GM12878 (cell line): ENCODE measurements at regions not wholly inside any gene's neighbourhood (a gene's known extent, or its start where the extent isn't known, plus 50 kb on each side); places are given as distances from the start of the nearest gene placed in this dataset.

ENCODE experiments used
- ATAC-seq: fragments of 200-7000 bp; cut with Tn5 transposase; 3 replicates; pipeline ENCODE4 v1.9.1; 2020; ENCODE audit warnings: mild to moderate bottlenecking, moderate library complexity
- BruUV-seq: library from RNA; stranded (reverse); fragments of 400-500 nt; replicated peaks from 2 replicates; lab custom pipeline; 2021; lab: Mats Ljungman, UMichigan
- CTCF ChIA-PET: fragments of 300-600 bp; sonication (Branson Sonifier 250); formaldehyde crosslinking; extraction: SDS; loops from one replicate; lab custom pipeline; 2021; ENCODE audit warnings: inconsistent platforms; lab: Yijun Ruan, JAX
- POLR2A ChIA-PET: fragments of 350-600 bp; formaldehyde crosslinking; extraction: SDS; loops from one replicate; lab custom pipeline; 2021; ENCODE audit warnings: inconsistent platforms; lab: Charles Lee
- RAD21 ChIA-PET: fragments of 300-600 bp; sonication (Branson Sonifier 250); formaldehyde crosslinking; loops from one replicate; lab custom pipeline; 2023; ENCODE audit warnings: antibody characterized with exemption; ENCODE audit not compliant: unreplicated experiment; lab: Charles Lee
- SMC1A ChIA-PET: fragments of 300-600 bp; sonication (Branson Sonifier 250); formaldehyde crosslinking; loops from one replicate; lab custom pipeline; 2023; ENCODE audit not compliant: unreplicated experiment, uncharacterized antibody; lab: Charles Lee
- DNase-seq: peaks from one replicate; pipeline ENCODE4 v3.0.0-alpha.2; 2011; ENCODE audit warnings: low read depth, low spot score
- FAIRE-seq: peaks from 3 replicates; lab custom pipeline; 2011; peaks lifted over from hg19 to GRCh38; lab: Jason Lieb, UNC
- H2AFZ ChIP-seq: 2 replicates; pipeline ENCODE4 v1.6.0; 2011; ENCODE audit warnings: low read depth, low read length, control low read depth; ENCODE audit not compliant: control insufficient read depth
- H3K27ac ChIP-seq: 2 replicates; pipeline ENCODE4 v1.5.1; 2011; ENCODE audit warnings: control low read depth; ENCODE audit not compliant: control insufficient read depth, insufficient read depth
- H3K27me3 ChIP-seq, 2 experiments: replicated peaks in 1 of 2; 2 replicates each; pipeline versions ENCODE4 v1.6.0 to v1.6.1; 2011; ENCODE audit warnings: low read length in 1 of 2; ENCODE audit not compliant: control insufficient read depth in 2 of 2, insufficient read depth in 2 of 2
- H3K36me3 ChIP-seq, 2 experiments: 2 replicates each; pipeline ENCODE4 v1.5.1; 2011; ENCODE audit warnings: low read length in 1 of 2; ENCODE audit not compliant: control insufficient read depth in 2 of 2, insufficient read depth in 2 of 2
- H3K4me1 ChIP-seq: 2 replicates; pipeline ENCODE4 v1.6.1; 2011; ENCODE audit warnings: mild to moderate bottlenecking, low read length, moderate library complexity, mixed read lengths; ENCODE audit not compliant: control insufficient read depth, insufficient read depth
- H3K4me2 ChIP-seq: 2 replicates; pipeline ENCODE4 v1.6.0; 2011; ENCODE audit warnings: control low read depth; ENCODE audit not compliant: control insufficient read depth, insufficient read depth
- H3K4me3 ChIP-seq: fragments of 200-600 bp; sonication (generic); 2 replicates; pipeline ENCODE4 v1.5.1; 2016
- H3K79me2 ChIP-seq: 2 replicates; pipeline ENCODE4 v1.6.0; 2011; ENCODE audit warnings: low read length; ENCODE audit not compliant: control insufficient read depth, insufficient read depth
- H3K9ac ChIP-seq: 2 replicates; pipeline ENCODE4 v1.8.0; 2011; ENCODE audit warnings: low read length, control low read depth, mixed read lengths; ENCODE audit not compliant: control insufficient read depth, insufficient read depth
- H3K9me3 ChIP-seq: replicated peaks from 3 replicates; pipeline ENCODE4 v1.5.1; 2011; ENCODE audit warnings: mild to moderate bottlenecking, low read length; ENCODE audit not compliant: control insufficient read depth, insufficient read depth
- H4K20me1 ChIP-seq: 2 replicates; pipeline ENCODE4 v1.6.0; 2011; ENCODE audit not compliant: control insufficient read depth, insufficient read depth
- CEBPB ChIP-seq, 2 experiments: fragments of 150-350 bp in 1 of 2; IDR thresholded peaks; 2 replicates each; pipeline ENCODE4 v1.6.1; 2012 to 2014; ENCODE audit warnings: low read depth in 2 of 2, low read length in 2 of 2, borderline replicate concordance in 1 of 2, inconsistent platforms in 1 of 2
- CHD4 ChIP-seq: fragments of 200-600 bp; sonication (generic); IDR thresholded peaks from 2 replicates; pipeline ENCODE4 v1.6.1; 2016; ENCODE audit warnings: mild to moderate bottlenecking
- MLLT1 ChIP-seq: fragments of 450-650 bp; IDR thresholded peaks from 2 replicates; pipeline ENCODE4 v1.6.1; 2016; ENCODE audit warnings: mild to moderate bottlenecking
- NFYA ChIP-seq: IDR thresholded peaks from 2 replicates; pipeline ENCODE4 v1.6.1; 2011; ENCODE audit warnings: low read depth, mild to moderate bottlenecking, low read length, improper control_type of control experiment, borderline replicate concordance
- RAD21 ChIP-seq: IDR thresholded peaks from 2 replicates; pipeline ENCODE4 v1.6.1; 2011; ENCODE audit warnings: mild to moderate bottlenecking, low read depth, low read length, moderate library complexity; ENCODE audit not compliant: insufficient read depth
- RUNX3 ChIP-seq: IDR thresholded peaks from 2 replicates; pipeline ENCODE4 v1.6.1; 2012; ENCODE audit warnings: low read length, inconsistent platforms
- USF2 ChIP-seq: IDR thresholded peaks from 2 replicates; pipeline ENCODE4 v1.6.1; 2011; ENCODE audit warnings: low read depth, low read length, improper control_type of control experiment, borderline replicate concordance
- ZNF207 ChIP-seq: fragments of 450-650 bp; IDR thresholded peaks from 2 replicates; pipeline ENCODE4 v1.6.1; 2014; ENCODE audit warnings: antibody characterized with exemption, mild to moderate bottlenecking, borderline replicate concordance
- WGBS: methylation state at CpG from one replicate; pipeline ENCODE4 v1.1.6; 2016; ENCODE audit warnings: low lambda C conversion rate; ENCODE audit not compliant: insufficient replicate concordance, insufficient coverage; ENCODE audit errors: missing lambda C conversion rate; 5-methylcytosine and 5-hydroxymethylcytosine counted together
- in situ Hi-C: fragments of 300-500 bp; cut with MboI; formaldehyde crosslinking; loops from 9 replicates; pipeline ENCODE4 v1.14.3; 2018; ENCODE audit warnings: mixed read lengths
- intact Hi-C: fragments of 100-400 bp; cut with micrococcal nuclease; formaldehyde crosslinking; loops from one replicate; pipeline ENCODE4 v1.14.2; 2022; ENCODE audit not compliant: unreplicated experiment

- ChIA-PET POLR2A (no interaction called here), SMC1A (no interaction called here), RAD21 (no interaction called here), CTCF (no interaction called here)
- no peak for TF ChIP-seq RUNX3
- TF ChIP-seq CEBPB (IDR thresholded peaks at IDR 0.05; ENCODE audit: borderline replicate concordance in 1 of 2, low read depth in 2 of 2, low read length in 2 of 2): no peak
- no peak for TF ChIP-seq CHD4
- TF ChIP-seq ZNF207: no peak
- TF ChIP-seq USF2: no peak
- TF ChIP-seq RAD21: no peak
- TF ChIP-seq MLLT1: no peak
- TF ChIP-seq NFYA: no peak
- WGBS: 28% methylated on average over 7 of the region's 7 CpGs
- H3K4me3 ChIP-seq: no peak overlapping the region
- ATAC-seq (no peak), DNase-seq (no peak), FAIRE-seq (no peak)
- no peaks in the 10 kb centered on the region for H3K36me3 ChIP-seq
- no peak overlapping the region for H3K9ac ChIP-seq
- H3K4me1 ChIP-seq: no peaks in the 10 kb centered on the region
- no TSS peak for BruUV-seq
- H3K9me3 ChIP-seq: no peaks in the 10 kb centered on the region
- no peaks in the 10 kb centered on the region for H4K20me1 ChIP-seq
- H3K27me3 ChIP-seq: no peaks in the 10 kb centered on the region; a peak in 1 of 4 replicates
- in situ Hi-C loops: no loop called here
- intact Hi-C loops: no loop called here
- H2AFZ ChIP-seq: no peak overlapping the region
- H3K4me2 ChIP-seq: no peak overlapping the region
- H3K79me2 ChIP-seq: no peaks in the 10 kb centered on the region
- H3K27ac ChIP-seq: no peak overlapping the region
Observed at GRCh38 chr1:213683529-213683928, 304.2 kb upstream of the PROX1 start.
